Parathyroid adenoma (tissue), 2 donors: ENCODE measurements at regions not wholly inside any gene's neighbourhood (a gene's known extent, or its start where the extent isn't known, plus 50 kb on each side); places are given as distances from the start of the nearest gene placed in this dataset.

Source experiments
- H2AFZ ChIP-seq: fragments of 300-600 bp; sonication (generic); one replicate; pipeline ENCODE4 v1.7.0; 2017; ENCODE audit warnings: antibody characterized with exemption, mild to moderate bottlenecking
- H3K27ac ChIP-seq: fragments of 300-600 bp; sonication (generic); one replicate; pipeline ENCODE4 v1.7.0; 2017
- H3K27me3 ChIP-seq: fragments of 300-600 bp; sonication (generic); one replicate; pipeline ENCODE4 v1.7.0; 2017; ENCODE audit warnings: low read length; ENCODE audit not compliant: control insufficient read depth, insufficient read depth
- H3K36me3 ChIP-seq: fragments of 300-600 bp; sonication (generic); one replicate; pipeline ENCODE4 v1.7.0; 2017; ENCODE audit warnings: low read length; ENCODE audit not compliant: control insufficient read depth, insufficient read depth
- H3K4me1 ChIP-seq: fragments of 300-600 bp; sonication (generic); one replicate; pipeline ENCODE4 v1.7.0; 2017; ENCODE audit warnings: control low read depth
- H3K4me2 ChIP-seq: fragments of 300-600 bp; sonication (generic); one replicate; pipeline ENCODE4 v1.7.0; 2017; ENCODE audit warnings: low read length
- H3K4me3 ChIP-seq: fragments of 300-600 bp; sonication (generic); one replicate; pipeline ENCODE4 v1.7.0; 2017; ENCODE audit warnings: low read depth, low read length
- H3K79me2 ChIP-seq: fragments of 300-600 bp; sonication (generic); one replicate; pipeline ENCODE4 v1.7.0; 2017; ENCODE audit warnings: control low read depth
- H3K9ac ChIP-seq: fragments of 300-600 bp; sonication (generic); one replicate; pipeline ENCODE4 v1.7.0; 2017; ENCODE audit warnings: mild to moderate bottlenecking
- H3K9me3 ChIP-seq: fragments of 300-600 bp; sonication (generic); one replicate; pipeline ENCODE4 v1.7.0; 2017; ENCODE audit warnings: low read length; ENCODE audit not compliant: control insufficient read depth
- TF ChIP-seq, protein P1 (sequence below): fragments of 300-600 bp; sonication (generic); IDR thresholded peaks from one replicate; pipeline ENCODE4 v1.7.0; 2017; ENCODE audit warnings: antibody characterized with exemption, mild to moderate bottlenecking
- donor health status: primary hyperparathyroidism.

DNA sequence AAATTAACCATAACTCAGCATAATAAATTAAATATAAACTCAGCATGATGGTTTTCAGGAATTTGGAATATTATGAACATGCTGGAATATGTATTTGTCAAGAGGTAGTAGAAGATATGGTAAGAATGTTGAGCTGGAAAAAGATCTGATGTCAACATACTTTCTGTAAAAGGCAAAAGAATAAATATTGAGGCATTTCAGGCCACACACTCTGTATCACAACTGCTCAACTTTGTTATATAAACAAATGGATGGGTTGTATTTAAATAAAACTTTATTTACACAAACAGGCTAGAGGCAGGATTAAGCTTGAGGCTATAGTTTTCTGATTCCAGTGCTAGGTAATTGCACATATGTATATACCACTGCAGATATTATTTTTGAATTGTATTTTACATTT, 1409.4 kb downstream of the MRPL39 start:
- Histone ChIP-seq H3K27ac (no peak overlapping the region), H3K4me1 (no peaks in the 10 kb centered on the region), H3K4me3 (no peak overlapping the region), H3K9me3 (no peaks in the 10 kb centered on the region), H3K4me2 (no peak overlapping the region), H3K36me3 (no peaks in the 10 kb centered on the region), H3K79me2 (no peaks in the 10 kb centered on the region), H3K27me3 (no peaks in the 10 kb centered on the region), H2AFZ (no peak overlapping the region), H3K9ac (no peak overlapping the region)
- TF ChIP-seq, protein P1, sequence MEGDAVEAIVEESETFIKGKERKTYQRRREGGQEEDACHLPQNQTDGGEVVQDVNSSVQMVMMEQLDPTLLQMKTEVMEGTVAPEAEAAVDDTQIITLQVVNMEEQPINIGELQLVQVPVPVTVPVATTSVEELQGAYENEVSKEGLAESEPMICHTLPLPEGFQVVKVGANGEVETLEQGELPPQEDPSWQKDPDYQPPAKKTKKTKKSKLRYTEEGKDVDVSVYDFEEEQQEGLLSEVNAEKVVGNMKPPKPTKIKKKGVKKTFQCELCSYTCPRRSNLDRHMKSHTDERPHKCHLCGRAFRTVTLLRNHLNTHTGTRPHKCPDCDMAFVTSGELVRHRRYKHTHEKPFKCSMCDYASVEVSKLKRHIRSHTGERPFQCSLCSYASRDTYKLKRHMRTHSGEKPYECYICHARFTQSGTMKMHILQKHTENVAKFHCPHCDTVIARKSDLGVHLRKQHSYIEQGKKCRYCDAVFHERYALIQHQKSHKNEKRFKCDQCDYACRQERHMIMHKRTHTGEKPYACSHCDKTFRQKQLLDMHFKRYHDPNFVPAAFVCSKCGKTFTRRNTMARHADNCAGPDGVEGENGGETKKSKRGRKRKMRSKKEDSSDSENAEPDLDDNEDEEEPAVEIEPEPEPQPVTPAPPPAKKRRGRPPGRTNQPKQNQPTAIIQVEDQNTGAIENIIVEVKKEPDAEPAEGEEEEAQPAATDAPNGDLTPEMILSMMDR, result no peak

DNA sequence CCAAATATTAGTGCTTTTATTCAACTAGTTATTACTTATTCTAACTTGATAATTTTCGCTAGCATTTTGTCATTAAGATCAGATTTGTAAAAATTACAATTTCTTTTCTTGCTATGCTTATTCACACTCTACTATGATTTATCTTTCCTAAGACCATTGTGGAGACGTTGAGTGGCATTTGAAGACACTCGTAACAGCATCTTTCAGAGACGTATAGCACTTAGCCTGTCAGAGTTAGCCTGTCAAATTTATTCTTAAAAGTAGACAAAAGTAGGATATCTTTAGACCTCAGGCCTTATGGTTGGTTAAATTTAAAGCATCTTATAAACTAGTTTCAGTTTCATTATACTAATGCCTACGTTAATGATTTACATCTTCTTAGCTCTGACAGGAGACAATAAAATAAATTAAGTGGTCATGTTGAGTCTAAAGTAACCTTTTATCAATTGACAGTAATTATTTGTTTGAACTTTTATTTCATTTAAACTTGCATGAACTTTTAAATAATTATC, 1410.1 kb downstream of the MRPL39 start:
- no peaks in the 10 kb centered on the region for H3K4me1 ChIP-seq
- H3K9ac ChIP-seq, result no peak overlapping the region
- no peaks in the 10 kb centered on the region for H3K27me3 ChIP-seq
- no peak overlapping the region for H3K27ac ChIP-seq
- TF ChIP-seq, protein P1, result no peak
- no peaks in the 10 kb centered on the region for H3K79me2 ChIP-seq
- no peak overlapping the region for H3K4me3 ChIP-seq
- no peak overlapping the region for H2AFZ ChIP-seq
- H3K4me2 ChIP-seq, result no peak overlapping the region
- no peaks in the 10 kb centered on the region for H3K36me3 ChIP-seq
- no peaks in the 10 kb centered on the region for H3K9me3 ChIP-seq

DNA sequence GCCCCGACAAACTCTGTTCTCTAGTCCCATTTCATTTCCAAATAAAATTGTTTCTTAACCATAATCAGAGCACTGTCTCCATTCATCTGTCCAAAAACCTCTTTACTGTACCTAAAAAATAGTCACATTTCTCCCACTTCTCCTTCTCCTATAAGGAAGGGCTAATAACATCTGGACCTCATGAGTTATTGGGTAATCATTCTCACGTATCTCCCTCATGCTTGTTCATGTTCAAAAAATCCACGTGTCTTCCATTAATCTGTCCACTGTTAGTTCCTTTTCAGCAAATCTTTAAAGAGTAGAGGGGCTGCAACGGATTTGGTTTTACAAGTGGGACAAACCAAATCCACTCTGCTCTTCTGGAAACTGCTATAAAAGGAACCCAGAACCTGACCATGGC, 1418.8 kb downstream of the MRPL39 start:
- no peak overlapping the region for H2AFZ ChIP-seq
- H3K9me3 ChIP-seq, result no peaks in the 10 kb centered on the region
- no peaks in the 10 kb centered on the region for H3K36me3 ChIP-seq
- TF ChIP-seq, protein P1, result no peak
- no peak overlapping the region for H3K4me3 ChIP-seq
- H3K9ac ChIP-seq, result no peak overlapping the region
- H3K4me2 ChIP-seq, result no peak overlapping the region
- H3K79me2 ChIP-seq, result no peaks in the 10 kb centered on the region
- H3K4me1 ChIP-seq, result no peaks in the 10 kb centered on the region
- no peaks in the 10 kb centered on the region for H3K27me3 ChIP-seq
- H3K27ac ChIP-seq, result no peak overlapping the region

DNA sequence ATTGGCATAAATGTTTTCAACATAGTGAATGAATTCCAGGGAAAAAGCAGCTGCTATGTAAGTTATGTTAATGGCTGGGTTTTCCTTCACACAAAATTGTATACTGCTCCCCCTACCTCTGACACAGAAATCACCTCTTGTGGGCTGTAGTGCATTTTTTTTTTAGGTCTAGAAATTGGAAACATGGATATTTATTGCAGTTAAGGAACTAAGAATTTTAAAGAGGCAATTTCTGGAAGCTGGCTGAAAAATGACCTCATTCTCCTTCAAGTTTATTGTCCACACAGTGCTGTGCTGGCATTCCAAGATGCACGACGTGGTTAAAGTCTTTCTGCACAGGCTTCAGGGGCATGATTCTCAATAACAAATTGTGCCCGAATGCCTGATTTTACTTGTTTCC, 1424.2 kb downstream of the MRPL39 start:
- TF ChIP-seq, protein P1, result no peak
- Histone ChIP-seq H3K9ac (no peak overlapping the region), H3K79me2 (no peaks in the 10 kb centered on the region), H3K4me3 (no peak overlapping the region), H3K9me3 (no peaks in the 10 kb centered on the region), H3K4me1 (no peaks in the 10 kb centered on the region), H3K4me2 (no peak overlapping the region), H3K27ac (no peak overlapping the region), H3K36me3 (no peaks in the 10 kb centered on the region), H2AFZ (no peak overlapping the region), H3K27me3 (no peaks in the 10 kb centered on the region)

DNA sequence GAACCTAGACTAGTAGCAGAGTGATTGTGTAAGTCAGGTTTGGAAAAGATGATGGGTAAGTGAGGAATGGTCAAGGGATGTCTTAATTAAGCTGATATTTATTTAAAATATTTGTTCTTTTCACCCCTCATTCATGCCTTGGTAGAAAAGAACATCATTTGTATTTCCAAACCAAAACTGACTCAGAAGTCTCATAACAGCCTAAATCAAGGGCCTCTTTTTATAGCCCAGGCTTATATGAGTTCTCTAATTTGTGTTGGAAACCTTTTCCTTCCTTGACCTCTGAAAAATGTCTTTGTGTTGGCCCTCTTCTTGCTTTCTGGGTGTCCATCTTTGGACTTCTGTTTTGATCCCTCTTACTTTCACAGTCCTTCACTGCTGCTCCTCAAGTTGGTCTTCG, 1428.2 kb downstream of the MRPL39 start:
- Histone ChIP-seq H3K79me2 (no peaks in the 10 kb centered on the region), H3K27ac (no peak overlapping the region), H3K9ac (no peak overlapping the region), H3K4me1 (no peaks in the 10 kb centered on the region), H3K36me3 (no peaks in the 10 kb centered on the region), H2AFZ (no peak overlapping the region), H3K9me3 (no peaks in the 10 kb centered on the region), H3K4me3 (no peak overlapping the region), H3K4me2 (no peak overlapping the region), H3K27me3 (no peaks in the 10 kb centered on the region)
- TF ChIP-seq, protein P1, result no peak
